Neural cell (in vitro differentiated cells): ENCODE measurements at regions not wholly inside any gene's neighbourhood (a gene's known extent, or its start where the extent isn't known, plus 50 kb on each side); places are given as distances from the start of the nearest gene placed in this dataset.

Source experiments
- H2AFZ ChIP-seq: fragments of 200-600, 300-800 bp; sonication (generic), shearing (Covaris generic); 2 replicates; pipeline ENCODE4 v1.6.0; 2014; ENCODE audit warnings: low read depth, mild to moderate bottlenecking, antibody characterized with exemption, low read length, moderate library complexity
- H3F3A ChIP-seq: fragments of 200-600 bp; shearing (Covaris generic); 2 replicates; pipeline ENCODE4 v1.6.1; 2016; ENCODE audit warnings: mild to moderate bottlenecking, moderate library complexity, mixed read lengths, antibody characterized with exemption, low read length; ENCODE audit not compliant: insufficient read depth, poor library complexity, severe bottlenecking
- H3K27ac ChIP-seq: fragments of 200-600, 300-800 bp; sonication (generic), shearing (Covaris generic); 2 replicates; pipeline ENCODE4 v1.5.1; 2014; ENCODE audit warnings: mild to moderate bottlenecking, low read length, moderate library complexity
- H3K27me3 ChIP-seq: fragments of 300-800, 200-600 bp; sonication (generic), shearing (Covaris generic); 2 replicates; pipeline ENCODE4 v1.6.0; 2014; ENCODE audit warnings: mild to moderate bottlenecking, low read depth, low read length, moderate library complexity; ENCODE audit not compliant: insufficient read depth
- H3K36me3 ChIP-seq: fragments of 300-800, 200-600 bp; sonication (generic), shearing (Covaris generic); 2 replicates; pipeline ENCODE4 v1.5.1; 2014; ENCODE audit warnings: mild to moderate bottlenecking, antibody characterized with exemption, low read length, moderate library complexity; ENCODE audit not compliant: insufficient read depth
- H3K4me2 ChIP-seq: fragments of 300-800, 200-600 bp; sonication (generic), shearing (Covaris generic); 2 replicates; pipeline ENCODE4 v1.6.0; 2014; ENCODE audit warnings: mild to moderate bottlenecking, low read length
- H3K4me3 ChIP-seq: fragments of 300-800, 200-600 bp; sonication (generic), shearing (Covaris generic); 2 replicates; pipeline ENCODE4 v1.5.1; 2014; ENCODE audit warnings: mild to moderate bottlenecking, low read length, moderate library complexity
- H3K79me2 ChIP-seq: fragments of 200-600 bp; shearing (Covaris generic); replicated peaks from 2 replicates; pipeline ENCODE4 v1.6.0; 2014; ENCODE audit warnings: mild to moderate bottlenecking, low read length, moderate library complexity; ENCODE audit not compliant: insufficient read depth
- H3K9ac ChIP-seq: fragments of 300-800, 200-600 bp; sonication (generic), shearing (Covaris generic); 2 replicates; pipeline ENCODE4 v1.6.1; 2016; ENCODE audit warnings: mild to moderate bottlenecking, low read length, mixed read lengths
- H3K9me2 ChIP-seq: fragments of 200-600 bp; shearing (Covaris generic); 2 replicates; pipeline ENCODE4 v1.6.1; 2016; ENCODE audit warnings: mild to moderate bottlenecking, low read length, mixed read lengths; ENCODE audit not compliant: insufficient read depth
- H3K9me3 ChIP-seq: fragments of 200-600, 300-800 bp; sonication (generic), shearing (Covaris generic); 2 replicates; pipeline ENCODE4 v1.6.1; 2016; ENCODE audit warnings: mild to moderate bottlenecking, mixed run types, low read length, moderate library complexity, mixed read lengths
- H4K20me1 ChIP-seq: fragments of 200-600 bp; shearing (Covaris generic); 2 replicates; pipeline ENCODE4 v1.6.1; 2016; ENCODE audit warnings: mild to moderate bottlenecking, mixed run types; ENCODE audit not compliant: insufficient read depth
- EP300 ChIP-seq: fragments of 450-650 bp; conservative IDR thresholded peaks from 2 replicates; pipeline ENCODE4 v1.6.1; 2014; ENCODE audit warnings: antibody characterized with exemption, mild to moderate bottlenecking, moderate library complexity; ENCODE audit not compliant: poor library complexity, severe bottlenecking
- EZH2 ChIP-seq: fragments of 200-600, 300-800 bp; shearing (Covaris generic), sonication (generic); IDR thresholded peaks from 2 replicates; pipeline ENCODE4 v1.6.1; 2014; ENCODE audit warnings: antibody characterized with exemption, low read length, borderline replicate concordance, mild to moderate bottlenecking; ENCODE audit not compliant: insufficient read depth, poor library complexity, severe bottlenecking
- MXI1 ChIP-seq: fragments of 450-650 bp; conservative IDR thresholded peaks from 2 replicates; pipeline ENCODE4 v1.6.1; 2014; ENCODE audit warnings: antibody characterized with exemption, mild to moderate bottlenecking; ENCODE audit not compliant: poor library complexity, severe bottlenecking
- POLR2AphosphoS5 ChIP-seq: IDR thresholded peaks from 2 replicates; pipeline ENCODE4 v1.6.1; 2012
- RAD21 ChIP-seq: fragments of 450-650 bp; conservative IDR thresholded peaks from 2 replicates; pipeline ENCODE4 v1.6.1; 2014; ENCODE audit warnings: antibody characterized with exemption, mild to moderate bottlenecking, moderate library complexity
- SMC3 ChIP-seq: fragments of 450-650 bp; conservative IDR thresholded peaks from 2 replicates; pipeline ENCODE4 v1.6.1; 2014; ENCODE audit warnings: antibody characterized with exemption, mild to moderate bottlenecking, moderate library complexity; ENCODE audit not compliant: poor library complexity
- TAF1 ChIP-seq: IDR thresholded peaks from 2 replicates; pipeline ENCODE4 v1.6.1; 2012; ENCODE audit warnings: low read depth
- TF ChIP-seq, protein P1 (sequence below): IDR thresholded peaks from 2 replicates; pipeline ENCODE4 v1.6.1; 2012; ENCODE audit warnings: borderline replicate concordance
- TF ChIP-seq, protein P2 (sequence below): fragments of 450-650 bp; IDR thresholded peaks from 2 replicates; pipeline ENCODE4 v1.5.1; 2014; ENCODE audit warnings: antibody characterized with exemption, mild to moderate bottlenecking, moderate library complexity; ENCODE audit not compliant: poor library complexity, severe bottlenecking

DNA sequence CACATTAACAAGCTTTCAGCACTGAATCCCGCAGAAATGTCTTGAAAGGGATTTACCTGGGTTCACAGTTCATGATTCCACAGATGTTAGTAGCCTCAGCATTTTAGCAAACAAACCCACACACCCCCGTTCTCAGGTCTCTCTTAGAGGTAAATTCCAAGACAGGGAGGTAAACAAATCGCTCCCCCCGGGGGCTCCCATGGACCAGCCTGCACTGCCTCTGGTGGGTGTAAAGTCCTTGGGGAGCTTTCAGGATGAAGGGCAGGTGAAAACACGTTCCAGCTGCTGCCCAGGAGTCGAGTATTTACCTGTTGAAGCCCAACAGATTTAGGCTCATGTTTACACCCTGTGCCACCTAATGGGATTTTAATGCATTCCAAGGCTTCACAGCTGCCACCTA, 187.0 kb upstream of the FOXQ1 start:
- no peaks in the 10 kb centered on the region for H3K27me3 ChIP-seq
- no peaks in the 10 kb centered on the region for H3K36me3 ChIP-seq
- H4K20me1 ChIP-seq: no peaks in the 10 kb centered on the region
- H3K4me3 ChIP-seq: no peak overlapping the region
- H3K27ac ChIP-seq: no peak overlapping the region
- H3K9me2 ChIP-seq: no peaks in the 10 kb centered on the region
- H3K79me2 ChIP-seq: no peaks in the 10 kb centered on the region
- no peak overlapping the region for H2AFZ ChIP-seq
- no peak overlapping the region for H3K4me2 ChIP-seq
- TF ChIP-seq MXI1 (no peak), EZH2 (no peak), EP300 (no peak), SMC3 (no peak), POLR2AphosphoS5 (no peak), RAD21 (no peak), TAF1 (no peak)
- TF ChIP-seq, protein P1, sequence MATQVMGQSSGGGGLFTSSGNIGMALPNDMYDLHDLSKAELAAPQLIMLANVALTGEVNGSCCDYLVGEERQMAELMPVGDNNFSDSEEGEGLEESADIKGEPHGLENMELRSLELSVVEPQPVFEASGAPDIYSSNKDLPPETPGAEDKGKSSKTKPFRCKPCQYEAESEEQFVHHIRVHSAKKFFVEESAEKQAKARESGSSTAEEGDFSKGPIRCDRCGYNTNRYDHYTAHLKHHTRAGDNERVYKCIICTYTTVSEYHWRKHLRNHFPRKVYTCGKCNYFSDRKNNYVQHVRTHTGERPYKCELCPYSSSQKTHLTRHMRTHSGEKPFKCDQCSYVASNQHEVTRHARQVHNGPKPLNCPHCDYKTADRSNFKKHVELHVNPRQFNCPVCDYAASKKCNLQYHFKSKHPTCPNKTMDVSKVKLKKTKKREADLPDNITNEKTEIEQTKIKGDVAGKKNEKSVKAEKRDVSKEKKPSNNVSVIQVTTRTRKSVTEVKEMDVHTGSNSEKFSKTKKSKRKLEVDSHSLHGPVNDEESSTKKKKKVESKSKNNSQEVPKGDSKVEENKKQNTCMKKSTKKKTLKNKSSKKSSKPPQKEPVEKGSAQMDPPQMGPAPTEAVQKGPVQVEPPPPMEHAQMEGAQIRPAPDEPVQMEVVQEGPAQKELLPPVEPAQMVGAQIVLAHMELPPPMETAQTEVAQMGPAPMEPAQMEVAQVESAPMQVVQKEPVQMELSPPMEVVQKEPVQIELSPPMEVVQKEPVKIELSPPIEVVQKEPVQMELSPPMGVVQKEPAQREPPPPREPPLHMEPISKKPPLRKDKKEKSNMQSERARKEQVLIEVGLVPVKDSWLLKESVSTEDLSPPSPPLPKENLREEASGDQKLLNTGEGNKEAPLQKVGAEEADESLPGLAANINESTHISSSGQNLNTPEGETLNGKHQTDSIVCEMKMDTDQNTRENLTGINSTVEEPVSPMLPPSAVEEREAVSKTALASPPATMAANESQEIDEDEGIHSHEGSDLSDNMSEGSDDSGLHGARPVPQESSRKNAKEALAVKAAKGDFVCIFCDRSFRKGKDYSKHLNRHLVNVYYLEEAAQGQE: no peak
- TF ChIP-seq, protein P2, sequence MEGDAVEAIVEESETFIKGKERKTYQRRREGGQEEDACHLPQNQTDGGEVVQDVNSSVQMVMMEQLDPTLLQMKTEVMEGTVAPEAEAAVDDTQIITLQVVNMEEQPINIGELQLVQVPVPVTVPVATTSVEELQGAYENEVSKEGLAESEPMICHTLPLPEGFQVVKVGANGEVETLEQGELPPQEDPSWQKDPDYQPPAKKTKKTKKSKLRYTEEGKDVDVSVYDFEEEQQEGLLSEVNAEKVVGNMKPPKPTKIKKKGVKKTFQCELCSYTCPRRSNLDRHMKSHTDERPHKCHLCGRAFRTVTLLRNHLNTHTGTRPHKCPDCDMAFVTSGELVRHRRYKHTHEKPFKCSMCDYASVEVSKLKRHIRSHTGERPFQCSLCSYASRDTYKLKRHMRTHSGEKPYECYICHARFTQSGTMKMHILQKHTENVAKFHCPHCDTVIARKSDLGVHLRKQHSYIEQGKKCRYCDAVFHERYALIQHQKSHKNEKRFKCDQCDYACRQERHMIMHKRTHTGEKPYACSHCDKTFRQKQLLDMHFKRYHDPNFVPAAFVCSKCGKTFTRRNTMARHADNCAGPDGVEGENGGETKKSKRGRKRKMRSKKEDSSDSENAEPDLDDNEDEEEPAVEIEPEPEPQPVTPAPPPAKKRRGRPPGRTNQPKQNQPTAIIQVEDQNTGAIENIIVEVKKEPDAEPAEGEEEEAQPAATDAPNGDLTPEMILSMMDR: no peak
- H3F3A ChIP-seq: no peaks in the 10 kb centered on the region
- no peaks in the 10 kb centered on the region for H3K9me3 ChIP-seq
- no peak overlapping the region for H3K9ac ChIP-seq

DNA sequence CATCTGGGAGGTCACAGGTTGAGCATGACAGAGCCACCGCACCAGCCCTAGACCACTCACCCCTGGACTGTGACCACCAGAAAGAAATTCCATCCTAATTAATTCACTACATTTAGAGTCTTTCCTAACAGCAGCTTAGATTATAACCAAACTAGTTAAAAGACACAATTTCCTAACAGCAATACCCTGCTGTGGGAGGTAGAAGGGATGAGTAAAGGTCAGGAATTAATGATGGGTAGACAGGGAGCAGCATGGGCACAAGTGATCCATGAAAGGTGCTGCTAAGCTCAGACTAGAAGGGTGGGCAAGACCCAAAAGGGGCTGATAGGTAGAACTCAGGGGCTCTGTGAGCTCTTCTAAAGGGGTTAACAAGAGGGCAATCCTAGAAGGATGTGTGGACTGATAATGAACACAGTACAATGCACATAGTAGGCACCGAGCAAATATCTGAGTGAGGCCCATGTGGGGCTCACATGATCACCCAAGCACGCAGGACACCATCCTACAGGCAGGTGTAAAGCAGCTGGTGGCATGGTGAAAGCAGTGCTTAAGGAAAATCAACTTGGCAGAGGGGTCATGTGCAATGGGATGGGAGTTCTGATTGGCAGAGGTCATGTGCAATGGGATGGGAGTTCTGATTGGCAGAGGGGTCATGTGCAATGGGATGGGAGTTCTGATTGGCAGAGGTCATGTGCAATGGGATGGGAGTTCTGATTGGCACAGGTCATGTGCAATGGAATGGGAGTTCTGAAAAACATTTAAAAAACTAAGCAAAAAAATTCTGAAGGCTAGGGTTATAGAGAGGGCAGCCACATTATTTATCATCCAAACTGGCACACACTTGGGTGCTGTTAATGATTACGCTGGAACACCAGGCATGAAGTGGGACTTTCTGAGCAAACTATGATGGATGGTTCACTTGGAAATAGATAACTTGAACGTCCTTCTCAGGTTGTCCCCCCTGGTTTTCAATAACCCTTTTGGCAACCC, 188.2 kb upstream of the FOXQ1 start:
- Histone ChIP-seq H3K9me2 (no peaks in the 10 kb centered on the region), H3F3A (no peaks in the 10 kb centered on the region), H3K36me3 (no peaks in the 10 kb centered on the region), H3K9ac (no peak overlapping the region), H3K9me3 (no peaks in the 10 kb centered on the region), H3K27me3 (no peaks in the 10 kb centered on the region), H3K27ac (no peak overlapping the region), H3K4me3 (no peak overlapping the region), H4K20me1 (no peaks in the 10 kb centered on the region), H3K4me2 (no peak overlapping the region), H3K79me2 (no peaks in the 10 kb centered on the region), H2AFZ (no peak overlapping the region)
- TF ChIP-seq, protein P2: no peak
- TF ChIP-seq SMC3 (no peak), EP300 (no peak), TAF1 (no peak), RAD21 (no peak), POLR2AphosphoS5 (no peak), MXI1 (no peak), EZH2 (no peak)
- TF ChIP-seq, protein P1: no peak
